Smooth muscle cell (in vitro differentiated cells): ENCODE measurements at regions not wholly inside any gene's neighbourhood (a gene's known extent, or its start where the extent isn't known, plus 50 kb on each side); places are given as distances from the start of the nearest gene placed in this dataset.
"Not testable (repeated sequence)": the region's sequence is repeated elsewhere in the genome, so short reads cannot be mapped to it uniquely, and the experiment has no call there.

Experiments
- DNase-seq: peaks from one replicate; lab custom pipeline; 2025; ENCODE audit not compliant: unreplicated experiment; lab: John Stamatoyannopoulos, UW
- H2AFZ ChIP-seq: fragments of 200-600 bp; sonication (generic); 2 replicates; pipeline ENCODE4 v1.6.0; 2016; ENCODE audit warnings: antibody characterized with exemption, low read depth, mild to moderate bottlenecking
- H3F3A ChIP-seq: fragments of 200-600 bp; sonication (generic); 2 replicates; pipeline ENCODE4 v1.6.0; 2017; ENCODE audit warnings: antibody characterized with exemption, low read depth
- H3K27ac ChIP-seq: fragments of 200-600 bp; sonication (generic); 2 replicates; pipeline ENCODE4 v1.5.1; 2016; ENCODE audit warnings: low read depth, mild to moderate bottlenecking
- H3K27me3 ChIP-seq: fragments of 200-600 bp; sonication (generic); 2 replicates; pipeline ENCODE4 v1.6.1; 2016; ENCODE audit warnings: low read depth, mild to moderate bottlenecking
- H3K36me3 ChIP-seq: fragments of 200-600 bp; sonication (generic); 2 replicates; pipeline ENCODE4 v1.5.1; 2016; ENCODE audit warnings: low read depth
- H3K4me1 ChIP-seq: fragments of 200-600 bp; sonication (generic); 2 replicates; pipeline ENCODE4 v1.5.1; 2016; ENCODE audit warnings: low read depth
- H3K4me2 ChIP-seq: fragments of 200-600 bp; sonication (generic); 2 replicates; pipeline ENCODE4 v1.6.0; 2016; ENCODE audit warnings: mild to moderate bottlenecking
- H3K4me3 ChIP-seq: fragments of 200-600 bp; sonication (generic); 2 replicates; pipeline ENCODE4 v1.5.1; 2016; ENCODE audit warnings: mild to moderate bottlenecking
- H3K79me2 ChIP-seq: fragments of 200-600 bp; sonication (generic); 2 replicates; pipeline ENCODE4 v1.6.0; 2016; ENCODE audit warnings: low read depth, mild to moderate bottlenecking
- H3K9ac ChIP-seq: fragments of 200-600 bp; sonication (generic); 2 replicates; pipeline ENCODE4 v1.6.0; 2016; ENCODE audit warnings: low read depth
- H3K9me3 ChIP-seq: fragments of 200-600 bp; sonication (generic); replicated peaks from 2 replicates; pipeline ENCODE4 v1.5.1; 2016; ENCODE audit warnings: low read depth
- H4K20me1 ChIP-seq: fragments of 200-600 bp; sonication (generic); 2 replicates; pipeline ENCODE4 v1.6.0; 2016; ENCODE audit warnings: low read depth
- CTCF ChIP-seq: fragments of 200-600 bp; sonication (generic); IDR thresholded peaks from 2 replicates; pipeline ENCODE4 v1.5.1; 2017; ENCODE audit warnings: borderline replicate concordance, mild to moderate bottlenecking, antibody characterized with exemption; ENCODE audit not compliant: insufficient read depth, poor library complexity, severe bottlenecking
- WGBS: methylation state at CpG from one replicate; pipeline ENCODE4 v1.1.7; 2016; ENCODE audit warnings: low lambda C conversion rate; 5-methylcytosine and 5-hydroxymethylcytosine counted together

- Histone ChIP-seq H3K36me3 (no peaks in the 10 kb centered on the region), H3K4me1 (no peaks in the 10 kb centered on the region), H3K27me3 (no peaks in the 10 kb centered on the region), H3K9ac (no peak overlapping the region), H3K4me2 (no peak overlapping the region), H3K9me3 (no peaks in the 10 kb centered on the region), H3K27ac (no peak overlapping the region), H4K20me1 (no peaks in the 10 kb centered on the region), H3F3A (no peaks in the 10 kb centered on the region), H3K4me3 (no peak overlapping the region), H2AFZ (no peak overlapping the region), H3K79me2 (no peaks in the 10 kb centered on the region)
- DNase-seq: no peak
- TF ChIP-seq CTCF: no peak
- 87% methylated on average over 2 of the region's 2 CpGs for WGBS
These were observed 317.1 kb downstream of the CBLL2 start for GRCh38 chrX:22589845-22590244.

- TF ChIP-seq CTCF: no peak
- no peaks in the 10 kb centered on the region for H3K79me2 ChIP-seq
- H3K9me3 ChIP-seq: no peaks in the 10 kb centered on the region
- WGBS: 40% methylated on average over 2 of the region's 2 CpGs
- no peaks in the 10 kb centered on the region for H3K4me1 ChIP-seq
- no peaks in the 10 kb centered on the region for H4K20me1 ChIP-seq
- H3K27me3 ChIP-seq: no peaks in the 10 kb centered on the region
- DNase-seq: no peak
- H3F3A ChIP-seq: no peaks in the 10 kb centered on the region
- no peak overlapping the region for H3K9ac ChIP-seq
- H2AFZ ChIP-seq: no peak overlapping the region
- no peak overlapping the region for H3K4me2 ChIP-seq
- H3K4me3 ChIP-seq: no peak overlapping the region
- H3K27ac ChIP-seq: no peak overlapping the region
- no peaks in the 10 kb centered on the region for H3K36me3 ChIP-seq
These were observed 322.1 kb downstream of the CBLL2 start for GRCh38 chrX:22594766-22595165.

GRCh38 chrX:22603060-22603459 lies 330.3 kb downstream of the CBLL2 start:
- H4K20me1 ChIP-seq: no peaks in the 10 kb centered on the region
- no peaks in the 10 kb centered on the region for H3K36me3 ChIP-seq
- TF ChIP-seq CTCF: no peak
- no peak overlapping the region for H3K4me3 ChIP-seq
- no peaks in the 10 kb centered on the region for H3K4me1 ChIP-seq
- no peak overlapping the region for H3K4me2 ChIP-seq
- H2AFZ ChIP-seq: no peak overlapping the region
- H3K9me3 ChIP-seq: no peaks in the 10 kb centered on the region
- DNase-seq: no peak
- 81% methylated on average over 5 of the region's 5 CpGs for WGBS
- H3F3A ChIP-seq: no peaks in the 10 kb centered on the region
- H3K27me3 ChIP-seq: no peaks in the 10 kb centered on the region
- H3K9ac ChIP-seq: no peak overlapping the region
- H3K79me2 ChIP-seq: no peaks in the 10 kb centered on the region
- H3K27ac ChIP-seq: no peak overlapping the region

GRCh38 chrX:22609452-22609851 lies 336.7 kb downstream of the CBLL2 start:
- H3K9me3 ChIP-seq, H3K27me3 ChIP-seq, H3K4me2 ChIP-seq, DNase-seq, H3K79me2 ChIP-seq, H3K36me3 ChIP-seq, H3F3A ChIP-seq, H4K20me1 ChIP-seq, H3K9ac ChIP-seq, H3K27ac ChIP-seq, H3K4me1 ChIP-seq, H2AFZ ChIP-seq, H3K4me3 ChIP-seq: not testable (repeated sequence)
- 88% methylated on average over 15 of the region's 15 CpGs for WGBS
